Chondrocyte (in vitro differentiated cells): ENCODE measurements at regions not wholly inside any gene's neighbourhood (a gene's known extent, or its start where the extent isn't known, plus 50 kb on each side); places are given as distances from the start of the nearest gene placed in this dataset.
"Not testable (repeated sequence)": the region's sequence is repeated elsewhere in the genome, so short reads cannot be mapped to it uniquely, and the experiment has no call there.

Experiments used
- DNase-seq: peaks from one replicate; pipeline ENCODE4 v3.0.0; 2021; ENCODE audit warnings: mixed read lengths, low spot score
- H3K27ac Mint-ChIP-seq: one replicate; pipeline ENCODE4 v1.8.0; 2021; ENCODE audit warnings: mild to moderate bottlenecking, moderate library complexity, mixed read lengths; ENCODE audit not compliant: unreplicated experiment
- H3K27me3 Mint-ChIP-seq: 2 replicates; pipeline ENCODE4 v1.8.0; 2021; ENCODE audit warnings: low read depth, mixed read lengths
- H3K36me3 Mint-ChIP-seq: 2 replicates; pipeline ENCODE4 v1.8.0; 2021; ENCODE audit warnings: low read depth, mixed read lengths
- H3K4me1 Mint-ChIP-seq: 2 replicates; pipeline ENCODE4 v1.8.0; 2021; ENCODE audit warnings: low read depth, mild to moderate bottlenecking, mixed read lengths
- H3K4me3 Mint-ChIP-seq: one replicate; pipeline ENCODE4 v1.8.0; 2021; ENCODE audit warnings: mild to moderate bottlenecking, moderate library complexity, mixed read lengths; ENCODE audit not compliant: unreplicated experiment
- H3K9me3 Mint-ChIP-seq: 2 replicates; pipeline ENCODE4 v1.8.0; 2021; ENCODE audit warnings: low read depth, mixed read lengths
- TF ChIP-seq, protein P1 (sequence below): fragments of 200-600 bp; sonication (generic); IDR thresholded peaks from 2 replicates; pipeline ENCODE4 v1.5.0; 2021; ENCODE audit warnings: antibody characterized with exemption, mild to moderate bottlenecking, moderate library complexity

DNA sequence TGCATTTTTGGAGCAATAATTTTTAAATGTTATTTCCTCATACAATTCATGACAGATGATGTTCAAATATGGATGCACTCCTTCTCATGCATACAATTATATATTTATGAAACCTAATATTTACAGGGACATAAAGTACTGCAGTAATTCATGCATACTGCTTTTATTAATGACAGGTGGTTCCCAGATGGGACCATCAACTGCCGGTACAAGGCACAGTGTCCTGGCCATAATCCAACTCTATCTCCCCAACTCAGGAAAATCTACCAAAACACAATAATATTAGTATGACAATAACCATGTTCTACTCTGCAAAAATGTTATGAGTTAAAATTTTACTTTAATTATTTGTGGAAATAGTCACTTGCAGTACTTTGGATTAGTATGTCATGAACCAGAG, 77.8 kb downstream of the VIP start:
- Mint-ChIP-seq H3K36me3 (no peaks in the 10 kb centered on the region), H3K27ac (no peak overlapping the region), H3K9me3 (no peaks in the 10 kb centered on the region), H3K27me3 (peaks cover 11% of the 10 kb centered on the region), H3K4me1 (no peaks in the 10 kb centered on the region), H3K4me3 (no peak overlapping the region)
- TF ChIP-seq, protein P1, sequence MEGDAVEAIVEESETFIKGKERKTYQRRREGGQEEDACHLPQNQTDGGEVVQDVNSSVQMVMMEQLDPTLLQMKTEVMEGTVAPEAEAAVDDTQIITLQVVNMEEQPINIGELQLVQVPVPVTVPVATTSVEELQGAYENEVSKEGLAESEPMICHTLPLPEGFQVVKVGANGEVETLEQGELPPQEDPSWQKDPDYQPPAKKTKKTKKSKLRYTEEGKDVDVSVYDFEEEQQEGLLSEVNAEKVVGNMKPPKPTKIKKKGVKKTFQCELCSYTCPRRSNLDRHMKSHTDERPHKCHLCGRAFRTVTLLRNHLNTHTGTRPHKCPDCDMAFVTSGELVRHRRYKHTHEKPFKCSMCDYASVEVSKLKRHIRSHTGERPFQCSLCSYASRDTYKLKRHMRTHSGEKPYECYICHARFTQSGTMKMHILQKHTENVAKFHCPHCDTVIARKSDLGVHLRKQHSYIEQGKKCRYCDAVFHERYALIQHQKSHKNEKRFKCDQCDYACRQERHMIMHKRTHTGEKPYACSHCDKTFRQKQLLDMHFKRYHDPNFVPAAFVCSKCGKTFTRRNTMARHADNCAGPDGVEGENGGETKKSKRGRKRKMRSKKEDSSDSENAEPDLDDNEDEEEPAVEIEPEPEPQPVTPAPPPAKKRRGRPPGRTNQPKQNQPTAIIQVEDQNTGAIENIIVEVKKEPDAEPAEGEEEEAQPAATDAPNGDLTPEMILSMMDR, result no peak
- no peak for DNase-seq

- DNase-seq, H3K36me3 Mint-ChIP-seq, H3K27ac Mint-ChIP-seq, H3K9me3 Mint-ChIP-seq, H3K4me1 Mint-ChIP-seq, H3K4me3 Mint-ChIP-seq: not testable (repeated sequence)
- peaks cover 16% of the 10 kb centered on the region for H3K27me3 Mint-ChIP-seq
Measured at GRCh38 chr6:152834366-152834765, 83.8 kb downstream of the VIP start.

GRCh38 chr6:152836523-152836922, 85.9 kb downstream of the VIP start:
- DNase-seq, result no peak
- H3K4me3 Mint-ChIP-seq, result no peak overlapping the region
- H3K9me3 Mint-ChIP-seq, result no peaks in the 10 kb centered on the region
- H3K36me3 Mint-ChIP-seq, result no peaks in the 10 kb centered on the region
- no peak overlapping the region for H3K27ac Mint-ChIP-seq
- no peaks in the 10 kb centered on the region for H3K4me1 Mint-ChIP-seq
- H3K27me3 Mint-ChIP-seq, result peaks cover 12% of the 10 kb centered on the region
- TF ChIP-seq, protein P1, result no peak

GRCh38 chr6:152845421-152845820, 94.8 kb downstream of the VIP start:
- H3K27me3 Mint-ChIP-seq, result peaks cover 13% of the 10 kb centered on the region
- H3K27ac Mint-ChIP-seq, result no peak overlapping the region
- no peaks in the 10 kb centered on the region for H3K4me1 Mint-ChIP-seq
- DNase-seq, result no peak
- no peaks in the 10 kb centered on the region for H3K9me3 Mint-ChIP-seq
- TF ChIP-seq, protein P1, result no peak
- no peak overlapping the region for H3K4me3 Mint-ChIP-seq
- H3K36me3 Mint-ChIP-seq, result no peaks in the 10 kb centered on the region

DNA sequence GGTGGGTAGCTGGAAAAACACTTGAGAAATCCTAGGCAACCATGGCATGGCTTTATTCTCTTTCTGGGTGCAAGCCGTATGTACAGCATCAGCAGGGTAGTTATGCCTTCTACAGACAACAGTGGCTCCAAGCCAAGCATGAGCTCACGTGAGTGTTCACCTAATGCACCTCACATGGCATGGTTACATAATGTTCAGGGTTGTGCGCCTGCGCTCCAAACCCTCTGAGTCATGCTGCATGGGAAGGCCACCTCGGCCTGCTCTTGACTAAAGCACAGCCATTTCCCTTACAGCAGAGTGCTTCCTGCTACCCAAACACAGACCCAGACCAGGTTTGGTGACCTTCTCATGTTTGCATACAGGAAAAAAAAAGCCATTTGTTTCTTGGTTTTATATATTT, 96.2 kb downstream of the VIP start:
- Mint-ChIP-seq H3K4me1 (no peaks in the 10 kb centered on the region), H3K27me3 (peaks cover 13% of the 10 kb centered on the region), H3K36me3 (no peaks in the 10 kb centered on the region), H3K4me3 (no peak overlapping the region), H3K27ac (no peak overlapping the region), H3K9me3 (no peaks in the 10 kb centered on the region)
- no peak for DNase-seq
- TF ChIP-seq, protein P1, result no peak

DNA sequence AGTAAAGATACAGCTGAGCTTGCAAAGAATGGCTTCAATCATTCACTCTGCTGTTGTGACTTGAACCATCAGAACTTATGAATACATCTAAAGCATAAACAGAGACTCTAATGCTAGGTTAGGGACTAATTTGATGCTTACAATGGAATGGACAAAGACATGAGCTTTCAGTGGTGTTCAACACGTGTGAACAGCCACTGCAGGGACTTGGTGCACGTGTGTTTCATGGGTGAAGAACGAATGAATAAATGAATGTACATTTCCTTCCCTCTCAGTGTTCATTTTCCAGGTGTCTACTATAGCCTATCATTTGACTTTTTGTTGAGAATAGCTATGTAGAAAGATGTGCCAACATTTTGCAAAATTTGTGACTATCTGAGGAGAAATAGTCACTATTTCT, 98.3 kb downstream of the VIP start:
- H3K4me1 Mint-ChIP-seq, result no peaks in the 10 kb centered on the region
- TF ChIP-seq, protein P1, result no peak
- no peak overlapping the region for H3K4me3 Mint-ChIP-seq
- no peaks in the 10 kb centered on the region for H3K9me3 Mint-ChIP-seq
- H3K27me3 Mint-ChIP-seq, result peaks cover 17% of the 10 kb centered on the region
- H3K36me3 Mint-ChIP-seq, result no peaks in the 10 kb centered on the region
- no peak for DNase-seq
- H3K27ac Mint-ChIP-seq, result no peak overlapping the region
